ENCODE measurements at regions not wholly inside any gene's neighbourhood (a gene's known extent, or its start where the extent isn't known, plus 50 kb on each side); places are given as distances from the start of the nearest gene placed in this dataset.

GRCh38 chr5:159734366-159734765 lies 181.9 kb upstream of the ADRA1B start:
- no peaks in the 10 kb centered on the region for H3K79me1 ChIP-seq (ENCODE audit: low read length)
- no peak overlapping the region for H2BK15ac ChIP-seq (replicated peaks; ENCODE audit: low read depth)
- no peaks in the 10 kb centered on the region for H3K79me2 ChIP-seq (ENCODE audit: control insufficient read depth, insufficient read depth, low read length)
- no peaks in the 10 kb centered on the region for H3K36me3 ChIP-seq (ENCODE audit: control insufficient read depth, insufficient read depth, low read length)
- H2AK5ac ChIP-seq (ENCODE audit: low read length), result no peak overlapping the region
- H3K4me3 ChIP-seq (ENCODE audit: low read length), result no peak overlapping the region
- no peaks in the 10 kb centered on the region for H3K4me1 ChIP-seq (ENCODE audit: control insufficient read depth, low read depth, low read length)
- H3K27ac ChIP-seq (ENCODE audit: low read depth, low read length), result no peak overlapping the region
- H3K9ac ChIP-seq (ENCODE audit: low read length), result no peak overlapping the region
- no peak overlapping the region for H3K4ac ChIP-seq (ENCODE audit: low read depth, low read length)
- H3K27me3 ChIP-seq (ENCODE audit: insufficient read depth, low read length, poor library complexity), result no peaks in the 10 kb centered on the region
- H3K23ac ChIP-seq (ENCODE audit: low read length), result no peak overlapping the region
- no peak overlapping the region for H3K18ac ChIP-seq (ENCODE audit: low read length)
- no CpG with 5 or more reads among the region's 2 CpGs for WGBS (ENCODE audit: extremely low coverage, insufficient coverage, low lambda C conversion rate)
- no peak overlapping the region for H4K8ac ChIP-seq (ENCODE audit: low read depth, low read length)
- H4K5ac ChIP-seq (ENCODE audit: low read length), result no peak overlapping the region
- H2BK120ac ChIP-seq (ENCODE audit: low read depth, low read length), result no peak overlapping the region
- H3K4me2 ChIP-seq (ENCODE audit: low read length), result no peak overlapping the region
- H3K56ac ChIP-seq (ENCODE audit: low read length), result no peak overlapping the region
- no peak overlapping the region for H2BK5ac ChIP-seq (ENCODE audit: low read length)
- no peak for DNase-seq

GRCh38 chr5:159735036-159735435 lies 181.2 kb upstream of the ADRA1B start:
- Histone ChIP-seq H3K4me1 (ENCODE audit: control insufficient read depth, low read depth, low read length) (no peaks in the 10 kb centered on the region), H3K79me1 (ENCODE audit: low read length) (no peaks in the 10 kb centered on the region)
- no CpG with 5 or more reads among the region's 2 CpGs for WGBS (ENCODE audit: extremely low coverage, insufficient coverage, low lambda C conversion rate)

GRCh38 chr5:159735749-159736660 lies 180.3 kb upstream of the ADRA1B start:
- Histone ChIP-seq H4K5ac (ENCODE audit: low read length) (no peak overlapping the region), H4K8ac (ENCODE audit: low read depth, low read length) (no peak overlapping the region), H2AK5ac (ENCODE audit: low read length) (no peak overlapping the region), H3K18ac (ENCODE audit: low read length) (no peak overlapping the region), H3K36me3 (ENCODE audit: control insufficient read depth, insufficient read depth, low read length) (no peaks in the 10 kb centered on the region), H3K4me3 (ENCODE audit: low read length) (no peak overlapping the region), H2BK5ac (ENCODE audit: low read length) (no peak overlapping the region), H3K27me3 (ENCODE audit: insufficient read depth, low read length, poor library complexity) (no peaks in the 10 kb centered on the region), H3K27ac (ENCODE audit: low read depth, low read length) (no peak overlapping the region), H3K4me2 (ENCODE audit: low read length) (no peak overlapping the region), H2BK120ac (ENCODE audit: low read depth, low read length) (no peak overlapping the region), H2BK15ac (replicated peaks; ENCODE audit: low read depth) (no peak overlapping the region), H3K4ac (ENCODE audit: low read depth, low read length) (no peak overlapping the region), H3K23ac (ENCODE audit: low read length) (no peak overlapping the region), H3K56ac (ENCODE audit: low read length) (no peak overlapping the region), H3K79me2 (ENCODE audit: control insufficient read depth, insufficient read depth, low read length) (no peaks in the 10 kb centered on the region), H3K79me1 (ENCODE audit: low read length) (no peaks in the 10 kb centered on the region), H3K4me1 (ENCODE audit: control insufficient read depth, low read depth, low read length) (no peaks in the 10 kb centered on the region), H3K9ac (ENCODE audit: low read length) (no peak overlapping the region)
- no CpG with 5 or more reads among the region's 8 CpGs for WGBS (ENCODE audit: extremely low coverage, insufficient coverage, low lambda C conversion rate)
- no peak for DNase-seq

More at GRCh38 chr5:159735036-159735435, 181.2 kb upstream of the ADRA1B start:
- Histone ChIP-seq H2BK15ac (replicated peaks; ENCODE audit: low read depth) (no peak overlapping the region), H2AK5ac (ENCODE audit: low read length) (no peak overlapping the region), H3K36me3 (ENCODE audit: control insufficient read depth, insufficient read depth, low read length) (no peaks in the 10 kb centered on the region), H3K4me2 (ENCODE audit: low read length) (no peak overlapping the region), H3K27me3 (ENCODE audit: insufficient read depth, low read length, poor library complexity) (no peaks in the 10 kb centered on the region), H3K56ac (ENCODE audit: low read length) (no peak overlapping the region), H3K4ac (ENCODE audit: low read depth, low read length) (no peak overlapping the region), H4K5ac (ENCODE audit: low read length) (no peak overlapping the region), H4K8ac (ENCODE audit: low read depth, low read length) (no peak overlapping the region), H3K4me3 (ENCODE audit: low read length) (no peak overlapping the region), H3K18ac (ENCODE audit: low read length) (no peak overlapping the region), H2BK5ac (ENCODE audit: low read length) (no peak overlapping the region), H3K9ac (ENCODE audit: low read length) (no peak overlapping the region), H3K27ac (ENCODE audit: low read depth, low read length) (no peak overlapping the region), H3K23ac (ENCODE audit: low read length) (no peak overlapping the region), H2BK120ac (ENCODE audit: low read depth, low read length) (no peak overlapping the region), H3K79me2 (ENCODE audit: control insufficient read depth, insufficient read depth, low read length) (no peaks in the 10 kb centered on the region)
- no peak for DNase-seq

GRCh38 chr5:159736844-159737243 lies 179.4 kb upstream of the ADRA1B start:
- no peaks in the 10 kb centered on the region for H3K79me2 ChIP-seq (ENCODE audit: control insufficient read depth, insufficient read depth, low read length)
- H3K4me3 ChIP-seq (ENCODE audit: low read length), result no peak overlapping the region
- H3K9ac ChIP-seq (ENCODE audit: low read length), result no peak overlapping the region
- H3K4ac ChIP-seq (ENCODE audit: low read depth, low read length), result no peak overlapping the region
- no peak overlapping the region for H3K56ac ChIP-seq (ENCODE audit: low read length)
- no peak overlapping the region for H4K5ac ChIP-seq (ENCODE audit: low read length)
- DNase-seq, result no peak
- no peaks in the 10 kb centered on the region for H3K27me3 ChIP-seq (ENCODE audit: insufficient read depth, low read length, poor library complexity)
- H3K4me1 ChIP-seq (ENCODE audit: control insufficient read depth, low read depth, low read length), result no peaks in the 10 kb centered on the region
- no CpG with 5 or more reads among the region's 2 CpGs for WGBS (ENCODE audit: extremely low coverage, insufficient coverage, low lambda C conversion rate)
- H4K8ac ChIP-seq (ENCODE audit: low read depth, low read length), result no peak overlapping the region
- no peak overlapping the region for H3K18ac ChIP-seq (ENCODE audit: low read length)
- no peak overlapping the region for H3K27ac ChIP-seq (ENCODE audit: low read depth, low read length)
- no peak overlapping the region for H2AK5ac ChIP-seq (ENCODE audit: low read length)
- no peak overlapping the region for H2BK15ac ChIP-seq (replicated peaks; ENCODE audit: low read depth)
- no peak overlapping the region for H3K4me2 ChIP-seq (ENCODE audit: low read length)
- H3K23ac ChIP-seq (ENCODE audit: low read length), result no peak overlapping the region
- H2BK5ac ChIP-seq (ENCODE audit: low read length), result no peak overlapping the region
- H3K79me1 ChIP-seq (ENCODE audit: low read length), result no peaks in the 10 kb centered on the region
- no peaks in the 10 kb centered on the region for H3K36me3 ChIP-seq (ENCODE audit: control insufficient read depth, insufficient read depth, low read length)
- H2BK120ac ChIP-seq (ENCODE audit: low read depth, low read length), result no peak overlapping the region

GRCh38 chr5:159737263-159737662 lies 179.0 kb upstream of the ADRA1B start:
- Histone ChIP-seq H3K27ac (ENCODE audit: low read depth, low read length) (no peak overlapping the region), H2AK5ac (ENCODE audit: low read length) (no peak overlapping the region), H3K79me1 (ENCODE audit: low read length) (no peaks in the 10 kb centered on the region), H3K27me3 (ENCODE audit: insufficient read depth, low read length, poor library complexity) (no peaks in the 10 kb centered on the region), H3K23ac (ENCODE audit: low read length) (no peak overlapping the region), H3K4me1 (ENCODE audit: control insufficient read depth, low read depth, low read length) (no peaks in the 10 kb centered on the region), H3K4me2 (ENCODE audit: low read length) (no peak overlapping the region), H3K9ac (ENCODE audit: low read length) (no peak overlapping the region), H2BK120ac (ENCODE audit: low read depth, low read length) (no peak overlapping the region), H3K79me2 (ENCODE audit: control insufficient read depth, insufficient read depth, low read length) (no peaks in the 10 kb centered on the region), H4K5ac (ENCODE audit: low read length) (no peak overlapping the region), H2BK15ac (replicated peaks; ENCODE audit: low read depth) (no peak overlapping the region), H4K8ac (ENCODE audit: low read depth, low read length) (no peak overlapping the region), H3K18ac (ENCODE audit: low read length) (no peak overlapping the region), H3K4ac (ENCODE audit: low read depth, low read length) (no peak overlapping the region), H3K4me3 (ENCODE audit: low read length) (no peak overlapping the region), H3K56ac (ENCODE audit: low read length) (no peak overlapping the region), H2BK5ac (ENCODE audit: low read length) (no peak overlapping the region), H3K36me3 (ENCODE audit: control insufficient read depth, insufficient read depth, low read length) (no peaks in the 10 kb centered on the region)
- no CpG with 5 or more reads among the region's 5 CpGs for WGBS (ENCODE audit: extremely low coverage, insufficient coverage, low lambda C conversion rate)
- DNase-seq, result peak; percentile 2
